ENCODE measurements at regions not wholly inside any gene's neighbourhood (a gene's known extent, or its start where the extent isn't known, plus 50 kb on each side); places are given as distances from the start of the nearest gene placed in this dataset.
"Not testable (repeated sequence)": the region's sequence is repeated elsewhere in the genome, so short reads cannot be mapped to it uniquely, and the experiment has no call there.

GRCh38 chr1:221240690-221241089 is 361.4 kb downstream of the HLX start:
- FAIRE-seq (no peak), DNase-seq (ENCODE audit: insufficient read length, low spot score) (no peak)

- DNase-seq (ENCODE audit: insufficient read length, low spot score) (no peak), FAIRE-seq (no peak)
These were observed 361.9 kb downstream of the HLX start for GRCh38 chr1:221241157-221241556.

GRCh38 chr1:221241592-221241991 is 362.3 kb downstream of the HLX start:
- FAIRE-seq, result no peak

GRCh38 chr1:221246067-221246466 is 366.8 kb downstream of the HLX start:
- DNase-seq (ENCODE audit: insufficient read length, low spot score), result no peak
- FAIRE-seq, result no peak

More at GRCh38 chr1:221241592-221241991, 362.3 kb downstream of the HLX start:
- no peak for DNase-seq (ENCODE audit: insufficient read length, low spot score)

- no peak for FAIRE-seq
- no peak for DNase-seq (ENCODE audit: insufficient read length, low spot score)
These were observed 367.6 kb downstream of the HLX start for GRCh38 chr1:221246628-221247415.

GRCh38 chr1:221251580-221251979 is 372.3 kb downstream of the HLX start:
- FAIRE-seq (no peak), DNase-seq (ENCODE audit: insufficient read length, low spot score) (no peak)

GRCh38 chr1:221254813-221255212 is 375.6 kb downstream of the HLX start:
- DNase-seq (ENCODE audit: insufficient read length, low spot score), result no peak
- no peak for FAIRE-seq

- DNase-seq (ENCODE audit: insufficient read length, low spot score) (no peak), FAIRE-seq (no peak)
These were observed 377.5 kb downstream of the HLX start for GRCh38 chr1:221256773-221257172.

GRCh38 chr1:221257548-221257947 is 378.3 kb downstream of the HLX start:
- DNase-seq (ENCODE audit: insufficient read length, low spot score); FAIRE-seq: not testable (repeated sequence)

- not testable (repeated sequence) for FAIRE-seq; DNase-seq (ENCODE audit: insufficient read length, low spot score)
These were observed 383.4 kb downstream of the HLX start for GRCh38 chr1:221262677-221263076.

GRCh38 chr1:221263831-221264767 is 384.9 kb downstream of the HLX start:
- FAIRE-seq, result no peak
- peak; percentile 40 for DNase-seq (ENCODE audit: insufficient read length, low spot score)

- FAIRE-seq, result no peak
- DNase-seq (ENCODE audit: insufficient read length, low spot score), result no peak
These were observed 385.6 kb downstream of the HLX start for GRCh38 chr1:221264848-221265247.

GRCh38 chr1:221268295-221268694 is 389.1 kb downstream of the HLX start:
- DNase-seq (ENCODE audit: insufficient read length, low spot score), result peak; percentile 9
- no peak for FAIRE-seq

- DNase-seq (ENCODE audit: insufficient read length, low spot score) (no peak), FAIRE-seq (no peak)
These were observed 392.5 kb downstream of the HLX start for GRCh38 chr1:221271701-221272100.

GRCh38 chr1:221272940-221273339 is 393.7 kb downstream of the HLX start:
- peak; percentile 7 for DNase-seq (ENCODE audit: insufficient read length, low spot score)

GRCh38 chr1:221274373-221274772 is 395.1 kb downstream of the HLX start:
- FAIRE-seq, result no peak
- DNase-seq (ENCODE audit: insufficient read length, low spot score), result no peak

More at GRCh38 chr1:221272940-221273339, 393.7 kb downstream of the HLX start:
- no peak for FAIRE-seq

- DNase-seq (ENCODE audit: insufficient read length, low spot score), result no peak
These were observed 397.7 kb downstream of the HLX start for GRCh38 chr1:221276896-221277409.

GRCh38 chr1:221279146-221279545 is 399.9 kb downstream of the HLX start:
- no peak for DNase-seq (ENCODE audit: insufficient read length, low spot score)
- FAIRE-seq, result no peak

More at GRCh38 chr1:221276896-221277409, 397.7 kb downstream of the HLX start:
- FAIRE-seq, result no peak

- DNase-seq (ENCODE audit: insufficient read length, low spot score), result no peak
- FAIRE-seq, result no peak
These were observed 404.3 kb downstream of the HLX start for GRCh38 chr1:221283532-221283931.

- DNase-seq (ENCODE audit: insufficient read length, low spot score) (peak; percentile 10), FAIRE-seq (no peak)
These were observed 404.8 kb downstream of the HLX start for GRCh38 chr1:221284028-221284427.

- DNase-seq (ENCODE audit: insufficient read length, low spot score); FAIRE-seq: not testable (repeated sequence)
These were observed 405.7 kb downstream of the HLX start for GRCh38 chr1:221284991-221285390.

Data from HTR-8/SVneo (cell line).